ENCODE measurements at regions not wholly inside any gene's neighbourhood (a gene's known extent, or its start where the extent isn't known, plus 50 kb on each side); places are given as distances from the start of the nearest gene placed in this dataset.

DNA sequence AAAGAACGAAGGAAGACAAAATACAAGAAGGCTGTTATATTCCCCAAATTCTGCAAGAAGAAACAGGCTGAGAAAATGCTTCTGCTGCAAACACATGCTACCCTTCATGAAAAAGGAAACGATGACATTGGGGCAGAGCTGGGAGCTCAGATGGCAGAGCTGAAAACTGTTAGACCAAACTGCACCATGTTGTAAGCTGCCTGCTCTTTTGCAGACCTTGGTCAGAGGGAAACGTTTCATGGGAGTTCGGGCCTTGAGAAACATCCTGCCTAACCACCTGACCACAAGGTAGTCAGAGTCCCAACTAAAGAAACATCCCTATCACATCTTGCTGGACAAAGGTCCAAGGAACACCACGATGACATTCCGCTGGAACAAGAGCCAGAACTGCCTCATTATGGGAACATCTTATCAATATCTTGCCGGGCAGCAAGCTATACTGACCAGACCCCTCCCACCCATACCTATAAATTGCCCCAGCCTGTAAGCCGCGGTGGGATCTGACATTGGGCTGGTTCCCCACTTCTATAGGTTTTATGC, 110.7 kb upstream of the CTSC start:
- no peak for DNase-seq

DNA sequence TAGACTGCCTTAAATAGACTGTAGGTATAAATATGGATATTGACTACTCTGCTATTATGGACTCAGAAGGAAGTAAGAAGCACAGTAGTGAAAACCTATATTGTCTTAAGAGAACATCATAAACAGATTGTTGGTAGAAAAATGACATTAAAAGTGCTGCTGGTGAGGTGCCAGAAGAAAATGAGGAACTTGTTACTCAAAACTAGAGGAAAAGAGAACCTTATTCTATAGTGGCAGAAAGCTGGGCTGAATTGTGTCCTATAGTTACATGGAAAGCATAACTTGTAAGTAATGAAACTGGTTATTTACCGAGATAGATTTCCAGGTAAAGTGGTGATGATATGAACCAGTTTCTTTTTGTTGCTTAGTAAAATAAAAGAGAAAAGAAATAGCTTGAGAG, 109.7 kb upstream of the CTSC start:
- no peak for DNase-seq

DNA sequence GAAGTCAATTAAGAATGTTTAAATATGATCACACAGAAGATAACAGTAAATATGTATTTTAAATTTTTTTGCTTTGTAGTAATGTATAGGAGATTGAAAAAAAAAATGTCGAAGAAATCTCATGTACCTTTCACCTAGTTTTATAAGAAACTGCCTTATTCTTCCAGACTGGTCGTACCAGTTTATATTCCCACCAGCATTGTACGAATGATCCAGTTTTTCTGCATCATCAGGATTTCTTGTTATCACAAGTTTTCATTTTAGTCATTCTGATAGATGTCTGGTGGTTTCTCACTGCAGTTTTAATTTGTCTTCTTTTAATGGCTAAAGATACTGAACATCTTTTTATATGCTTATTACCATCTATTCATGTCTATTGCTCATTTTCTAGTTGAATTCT, 101.8 kb upstream of the CTSC start:
- DNase-seq: no peak

DNA sequence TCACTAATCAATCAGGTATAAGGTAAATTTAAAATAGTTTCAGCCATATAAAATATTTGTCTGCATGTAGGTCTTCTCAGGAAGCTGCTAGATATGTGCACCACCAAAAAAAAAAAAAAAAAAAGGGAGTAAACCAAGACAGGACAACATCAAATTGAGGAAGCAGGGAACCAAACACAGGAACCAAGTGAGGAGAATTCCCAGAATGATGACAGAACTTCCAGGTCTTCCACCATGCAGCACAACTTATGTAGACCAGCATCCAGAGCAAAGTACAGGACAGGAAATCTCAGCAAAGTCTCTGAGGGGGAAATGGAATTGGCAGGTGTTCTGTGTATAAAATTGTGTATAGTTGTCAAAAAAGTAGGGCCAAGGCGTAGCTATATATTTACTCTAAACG, 101.2 kb upstream of the CTSC start:
- DNase-seq: no peak

DNA sequence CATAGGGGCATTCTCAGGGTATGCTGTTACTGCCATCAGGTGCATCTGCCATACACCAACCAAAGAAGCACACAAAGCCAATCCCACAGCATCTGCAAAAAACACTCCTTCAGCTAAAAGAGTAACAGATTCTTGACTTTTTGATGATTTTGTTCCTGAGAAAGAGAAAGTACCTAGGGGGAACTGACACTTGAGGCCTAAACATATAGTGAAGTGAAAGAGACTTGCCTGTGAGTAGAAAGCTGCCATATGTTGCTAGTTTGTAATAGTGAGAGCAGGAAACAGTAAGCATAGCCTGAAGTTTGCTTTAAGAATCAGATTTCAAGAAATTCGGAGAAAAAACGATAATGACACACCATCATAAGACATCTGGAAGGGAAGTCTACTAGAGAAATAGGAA, 97.9 kb upstream of the CTSC start:
- DNase-seq: no peak

DNA sequence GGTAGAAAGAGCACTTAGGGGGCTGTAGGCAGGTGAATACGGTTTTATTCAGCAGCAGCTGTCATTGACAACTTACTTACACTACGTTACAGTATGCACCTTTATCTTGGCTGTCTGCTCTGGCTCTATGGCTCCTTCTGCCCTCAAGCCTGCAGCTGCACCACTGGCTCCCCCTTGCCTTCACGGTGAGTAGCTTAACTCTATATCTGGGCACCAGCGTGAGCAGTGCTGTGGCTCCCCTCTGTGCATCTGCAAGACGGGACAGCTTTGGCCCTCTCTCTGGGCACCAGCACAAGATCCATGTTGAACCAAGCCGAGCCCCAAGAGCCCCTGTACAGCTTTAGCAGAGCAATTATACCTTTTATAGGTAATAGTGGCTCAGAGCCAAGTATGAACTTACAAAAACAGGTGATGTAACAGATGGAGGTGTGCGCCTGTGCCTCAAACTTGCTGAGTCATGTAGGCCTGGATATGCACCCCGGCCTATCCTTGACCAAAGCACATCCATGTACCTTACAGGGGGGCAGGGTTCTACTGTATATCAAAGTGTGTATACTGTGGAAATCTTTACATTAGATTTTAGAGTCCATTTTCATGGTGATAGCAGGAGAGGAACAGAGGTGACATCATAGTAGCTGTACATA, 96.9 kb upstream of the CTSC start:
- no peak for DNase-seq

DNA sequence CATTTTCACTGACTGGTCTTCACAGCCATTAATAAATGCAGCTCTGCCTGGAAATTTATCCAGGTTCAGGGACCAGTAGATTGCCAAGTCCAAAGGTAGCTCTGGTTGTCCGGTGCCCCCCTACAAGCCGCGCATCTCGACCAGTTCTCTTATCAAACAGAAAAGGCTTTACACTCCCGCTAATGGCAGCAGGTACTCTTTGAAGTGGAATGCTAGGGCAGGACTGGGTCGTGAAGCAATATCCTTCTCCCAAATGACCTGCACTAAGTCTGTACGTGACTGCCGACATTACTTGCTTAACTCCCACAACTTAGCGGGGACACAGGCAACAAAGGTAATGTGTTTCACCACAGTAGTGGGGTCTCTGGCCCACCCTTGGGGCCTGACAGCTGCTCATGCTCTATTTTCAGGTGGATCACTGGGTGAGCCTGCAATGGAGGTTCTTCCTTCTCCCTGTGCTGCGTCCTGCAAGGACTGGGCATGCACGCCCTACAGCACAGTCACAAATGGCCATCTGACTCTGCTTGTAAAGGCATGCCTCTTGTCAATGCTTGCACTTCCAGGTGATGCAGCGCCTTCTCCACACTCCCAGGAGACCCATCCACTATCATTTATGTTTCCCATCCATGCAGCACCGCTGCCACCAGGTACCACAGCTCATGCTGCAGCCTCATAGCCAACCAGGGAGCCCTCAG, 96.1 kb upstream of the CTSC start:
- DNase-seq: no peak

DNA sequence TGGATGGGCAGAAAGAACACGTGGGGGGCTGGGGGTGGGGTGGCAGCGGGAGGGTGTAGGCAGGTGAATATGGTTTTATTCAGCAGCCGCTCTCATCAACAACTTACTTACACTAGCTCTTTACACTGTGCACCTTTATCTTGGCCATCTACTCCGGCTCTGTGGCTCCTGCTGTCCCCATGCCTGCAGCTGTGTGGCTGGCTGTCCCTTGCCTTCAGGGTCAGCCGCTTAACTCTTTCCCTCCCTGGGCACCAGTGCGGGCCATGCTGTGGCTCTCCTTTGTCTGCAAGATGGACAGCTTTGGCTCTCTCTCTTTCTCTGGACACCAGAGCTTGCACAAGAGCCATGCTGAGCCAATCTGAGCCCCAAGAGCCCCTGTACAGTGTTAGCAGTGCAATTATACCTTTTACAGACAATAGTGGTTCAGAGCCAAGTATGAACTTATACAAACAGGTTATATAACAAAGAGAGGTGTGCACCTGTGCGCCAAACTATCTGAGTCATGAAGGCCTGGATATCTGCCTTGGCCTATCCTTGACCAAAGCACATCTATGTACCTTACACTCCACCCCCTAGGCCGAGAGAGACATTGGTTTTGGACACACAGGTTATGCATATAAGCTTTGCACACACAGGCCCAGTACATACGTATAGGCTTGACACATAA, 94.3 kb upstream of the CTSC start:
- DNase-seq: no peak

DNA sequence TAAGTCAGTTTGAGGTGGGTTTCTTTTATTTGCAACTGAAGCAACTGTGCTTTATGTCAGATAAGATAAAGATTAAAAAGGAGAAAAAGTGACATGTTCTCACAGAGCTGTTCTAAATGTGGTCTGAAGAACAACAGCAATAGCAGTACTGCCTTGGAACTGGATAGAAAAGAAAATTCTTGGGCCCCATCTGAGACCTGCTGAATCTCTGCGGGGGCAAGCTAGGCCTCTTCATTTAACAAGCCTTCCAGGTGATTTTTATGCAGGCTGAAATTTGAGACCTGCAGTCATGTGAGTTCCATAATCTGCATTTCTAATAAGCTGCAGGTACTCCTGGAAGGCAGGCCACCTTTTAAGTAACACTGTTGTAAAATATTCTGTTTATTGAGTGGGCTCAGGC, 91.4 kb upstream of the CTSC start:
- DNase-seq: no peak

DNA sequence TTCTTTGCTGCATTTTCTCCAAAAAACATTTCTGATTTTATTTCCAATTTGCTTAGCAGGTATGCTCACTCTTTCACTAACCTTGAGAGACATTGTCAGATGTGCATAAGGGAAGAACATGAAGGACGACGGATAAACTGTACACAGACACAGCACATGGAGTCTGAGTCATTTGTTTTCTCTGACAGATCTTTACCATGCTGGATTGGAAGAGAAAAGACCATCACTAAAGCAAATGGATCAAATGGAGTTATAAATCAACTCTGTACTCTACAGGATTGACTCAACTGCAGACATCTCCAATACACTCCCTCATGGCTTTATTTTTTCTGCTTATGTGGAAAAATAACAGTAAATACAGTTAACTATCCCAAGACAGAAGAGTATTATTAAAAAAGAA, 90.2 kb upstream of the CTSC start:
- no peak for DNase-seq

DNA sequence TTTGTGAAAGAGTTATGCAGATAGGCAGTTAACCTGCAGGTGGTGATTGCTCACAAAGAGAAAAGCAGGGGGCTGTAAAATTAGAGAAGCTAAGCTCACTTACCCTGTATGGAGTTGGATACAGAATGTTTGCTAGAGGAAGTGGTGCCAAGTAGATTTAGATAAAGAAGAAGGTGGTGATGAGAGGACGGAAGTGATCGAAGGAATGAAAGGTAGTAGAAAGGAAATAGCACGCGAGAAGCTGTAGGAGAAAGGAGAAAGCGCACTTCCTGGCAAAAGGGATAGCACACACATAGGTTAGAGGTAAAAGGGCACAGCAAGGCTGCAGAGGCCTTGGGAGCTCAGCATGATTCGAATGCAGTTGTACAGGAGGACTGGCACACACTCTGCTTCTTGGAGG, 87.3 kb upstream of the CTSC start:
- DNase-seq: no peak

DNA sequence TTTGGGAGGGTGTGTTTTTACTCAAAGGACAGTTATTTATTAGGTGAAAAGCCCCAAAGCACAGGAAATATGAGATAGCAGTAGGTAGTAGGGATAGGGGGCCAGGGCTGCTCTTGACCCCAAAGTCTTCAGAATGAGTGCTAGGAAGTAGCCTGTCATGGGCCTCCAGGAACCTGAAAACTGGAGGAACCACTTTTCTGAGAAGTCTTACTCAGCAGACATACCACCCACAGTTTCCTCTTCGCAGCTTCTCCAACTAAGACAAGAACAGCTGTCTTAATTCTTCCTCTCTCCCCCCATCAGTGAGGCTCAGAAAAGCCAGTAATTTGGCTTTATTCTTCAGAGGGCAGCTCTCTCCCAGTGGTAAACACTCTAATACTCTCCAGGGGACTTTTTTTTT, 84.0 kb upstream of the CTSC start:
- DNase-seq: peak; percentile 57

DNA sequence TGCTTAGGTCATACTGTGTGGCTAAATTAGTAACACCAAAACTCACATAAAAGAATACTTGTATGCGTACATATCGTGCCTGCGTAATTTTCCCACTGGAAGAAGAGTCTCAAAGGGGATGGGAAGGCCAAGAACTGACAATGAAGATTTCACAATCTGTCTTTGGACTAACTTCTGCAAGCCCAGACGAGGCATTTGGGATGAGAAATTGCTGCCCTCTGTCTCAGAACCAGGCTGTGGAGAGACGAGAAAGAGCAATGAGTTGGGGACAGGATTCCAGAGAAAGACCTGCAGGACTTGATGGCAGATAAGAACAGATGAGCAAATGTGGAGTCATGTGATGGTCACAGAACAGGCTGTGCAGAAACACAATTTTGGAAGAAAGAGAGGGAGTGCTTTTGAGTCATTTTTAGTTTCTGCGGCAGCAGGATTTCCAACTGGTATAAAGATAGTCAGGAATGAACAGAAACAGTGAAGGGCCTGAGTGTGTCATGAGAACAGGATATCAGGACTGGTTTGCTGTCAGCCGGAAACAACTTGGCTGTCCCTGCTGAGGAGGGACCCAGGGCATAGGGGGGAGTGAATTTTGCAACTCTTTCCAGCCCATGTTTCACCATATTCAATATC, 82.7 kb upstream of the CTSC start:
- DNase-seq: no peak

DNA sequence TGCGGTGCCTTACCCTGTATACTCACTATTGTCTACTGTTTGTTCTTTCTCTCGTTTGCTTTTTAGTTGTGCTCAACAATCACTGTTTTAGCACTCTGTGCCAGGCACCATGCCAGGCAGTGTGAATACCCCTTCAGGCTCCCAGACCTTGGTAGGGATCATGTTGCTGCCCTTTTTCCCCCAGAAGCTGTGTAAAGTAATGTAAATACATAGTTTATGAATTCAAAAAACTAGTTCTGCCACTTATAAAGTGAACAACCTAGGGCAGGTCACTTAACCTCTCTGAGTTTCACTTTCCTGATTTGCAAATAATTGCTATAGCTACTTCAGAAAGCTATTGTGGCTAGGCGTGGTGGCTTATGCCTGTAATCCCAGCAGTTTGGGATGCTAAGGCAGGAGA, 81.0 kb upstream of the CTSC start:
- no peak for DNase-seq

DNA sequence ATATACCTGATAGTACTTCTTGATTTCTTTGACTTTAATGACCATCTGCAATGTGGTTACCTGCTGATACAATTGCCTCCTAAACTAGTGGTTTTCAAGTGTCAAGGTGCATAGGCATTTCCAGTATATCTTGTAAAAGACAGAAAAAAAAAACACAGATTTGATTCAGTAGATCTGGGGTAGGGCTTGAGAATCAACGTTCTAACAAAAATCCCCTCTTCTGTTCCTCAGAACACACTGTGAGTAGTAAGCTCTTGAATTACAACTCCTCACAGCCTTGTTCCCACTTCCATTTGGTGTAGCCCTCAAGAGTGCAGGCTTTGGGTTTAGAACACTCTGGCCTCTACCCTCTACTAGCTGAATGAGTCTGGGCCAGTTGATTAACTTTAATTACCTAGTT, 78.0 kb upstream of the CTSC start:
- DNase-seq: no peak

DNA sequence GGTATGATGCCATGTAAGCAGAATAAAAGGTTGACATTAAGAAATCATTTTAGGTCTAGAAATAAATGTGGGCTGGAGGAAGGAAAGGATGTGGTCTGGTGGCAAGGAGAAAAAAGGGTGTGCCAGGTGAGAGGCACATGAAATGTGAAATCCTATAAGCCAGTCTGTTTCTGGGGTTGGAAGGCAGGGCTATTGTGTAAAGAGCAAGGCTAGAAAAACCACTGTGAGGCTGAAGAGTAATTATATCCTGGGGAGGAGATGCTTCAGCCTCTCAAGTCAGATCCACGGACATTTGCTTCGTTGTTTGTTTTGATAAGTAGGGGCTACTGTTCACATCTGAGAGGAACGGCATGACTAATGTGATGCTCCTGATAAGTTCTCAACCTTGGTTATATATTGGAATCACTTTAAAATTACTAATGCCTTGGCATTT, 77.5 kb upstream of the CTSC start:
- DNase-seq: peak; percentile 12

DNA sequence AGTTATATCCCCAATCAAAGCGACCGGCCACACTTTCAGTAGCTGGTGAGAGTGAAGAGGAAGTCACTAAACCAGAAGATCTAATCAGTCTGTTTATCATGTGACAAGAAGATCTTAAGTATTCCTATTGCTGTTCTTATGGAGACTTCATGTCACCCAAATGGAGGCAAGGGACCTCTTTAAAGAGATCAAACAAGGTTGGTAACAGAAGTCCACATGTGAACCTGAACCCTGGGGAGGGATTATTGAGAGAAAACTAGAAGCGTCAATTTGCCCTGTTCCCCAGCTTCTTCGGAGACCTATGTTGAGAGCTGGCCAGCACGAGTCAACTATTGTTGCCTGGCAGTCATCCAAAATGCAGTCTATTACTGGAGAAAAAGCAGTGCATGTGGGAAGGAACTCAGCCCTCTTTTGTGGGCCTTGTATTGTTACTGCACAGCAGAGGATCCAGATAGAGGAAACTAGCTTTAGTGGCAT, 76.9 kb upstream of the CTSC start:
- peak; percentile 9 for DNase-seq

DNA sequence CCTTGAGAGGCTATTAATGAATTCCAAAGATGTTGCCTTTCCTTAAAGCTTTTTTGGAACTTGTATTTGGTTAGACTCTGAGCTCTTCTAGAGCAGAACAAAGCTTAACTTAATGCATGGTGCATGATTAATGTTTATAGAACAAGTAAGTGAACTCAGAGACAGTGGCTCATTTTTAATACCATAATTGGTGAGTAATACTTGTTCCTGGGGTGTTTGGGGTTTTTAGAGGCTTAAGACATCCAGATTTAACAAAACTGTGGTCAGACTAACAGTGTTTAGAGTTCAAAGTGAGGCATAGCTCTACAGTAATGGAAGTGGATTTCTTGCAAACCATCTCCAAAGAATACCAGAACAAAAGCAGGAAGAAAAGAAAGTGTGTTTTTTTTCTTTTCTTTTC, 73.7 kb upstream of the CTSC start:
- no peak for DNase-seq

DNA sequence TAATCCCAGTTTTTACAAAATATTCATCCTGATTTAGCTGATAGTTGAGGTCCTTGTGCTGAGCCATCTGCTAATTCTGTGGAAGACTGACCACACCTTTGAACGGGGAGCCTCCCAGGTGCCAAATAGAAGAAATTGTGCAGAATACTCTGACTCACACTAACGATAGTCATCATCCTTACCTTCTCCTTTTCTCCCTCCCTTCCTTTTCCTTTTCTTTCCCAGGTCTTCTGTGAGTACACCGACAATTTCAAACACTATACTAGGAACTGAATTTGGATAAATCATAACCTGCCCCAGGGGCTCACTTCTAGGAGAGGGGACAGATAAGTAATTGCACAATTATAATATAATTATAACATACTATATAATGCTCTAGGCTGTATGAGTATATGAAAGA, 73.1 kb upstream of the CTSC start:
- DNase-seq: no peak

DNA sequence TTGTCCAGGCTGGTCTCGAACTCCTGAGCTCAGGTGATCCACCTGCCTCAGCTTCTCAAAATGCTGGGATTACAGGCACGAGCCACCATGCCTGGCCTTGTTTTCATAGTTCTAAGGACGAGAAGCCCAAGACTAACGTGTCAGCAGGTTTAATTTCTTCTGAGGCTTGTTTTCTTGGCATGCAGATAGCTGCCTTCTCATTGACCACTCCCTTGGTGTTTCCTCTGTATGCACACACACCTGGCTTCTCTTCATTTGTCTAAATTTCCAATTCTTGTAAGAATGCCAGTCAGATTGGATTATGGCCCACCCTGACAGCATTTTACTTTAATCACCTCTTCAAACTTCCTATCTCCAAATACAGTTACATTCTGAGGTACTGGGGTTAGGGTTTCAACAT, 72.5 kb upstream of the CTSC start:
- DNase-seq: no peak

DNA sequence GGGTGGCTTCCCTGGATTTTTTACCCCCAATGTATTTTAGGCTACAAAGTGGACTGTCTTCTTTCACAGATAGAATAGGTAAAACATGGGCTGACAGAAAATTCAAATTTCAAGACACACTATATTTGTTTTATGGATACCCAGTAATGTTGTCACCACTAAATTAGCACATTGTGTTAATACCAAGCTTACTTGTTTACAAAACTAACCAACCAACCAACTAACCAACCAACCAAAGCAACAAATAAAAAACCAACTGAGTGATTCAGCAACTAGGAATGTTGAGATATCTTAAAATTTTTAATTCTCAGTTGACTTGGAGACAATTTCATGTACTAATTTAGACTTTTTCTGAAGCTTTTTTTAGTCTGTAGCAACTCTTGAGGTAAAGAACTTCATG, 69.3 kb upstream of the CTSC start:
- no peak for DNase-seq

DNA sequence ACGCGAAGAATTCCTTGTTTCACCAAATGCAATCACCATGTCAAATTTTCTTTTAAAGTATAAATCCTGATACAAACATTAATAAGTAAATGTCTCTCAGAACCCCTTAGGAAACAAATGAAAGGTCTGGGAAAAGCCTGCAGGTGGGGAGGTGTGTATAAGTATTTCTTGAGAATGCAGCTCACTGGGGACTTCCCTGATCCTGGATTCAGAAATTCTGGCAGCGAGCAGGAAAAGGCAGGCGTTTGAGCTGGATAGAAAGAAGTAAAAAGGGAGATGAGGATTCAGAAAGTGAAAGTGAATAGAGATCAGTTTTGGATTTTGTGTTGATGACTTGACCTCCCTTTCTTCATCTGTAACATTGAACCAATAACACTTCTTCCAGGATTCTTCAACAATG, 68.3 kb upstream of the CTSC start:
- DNase-seq: no peak

DNA sequence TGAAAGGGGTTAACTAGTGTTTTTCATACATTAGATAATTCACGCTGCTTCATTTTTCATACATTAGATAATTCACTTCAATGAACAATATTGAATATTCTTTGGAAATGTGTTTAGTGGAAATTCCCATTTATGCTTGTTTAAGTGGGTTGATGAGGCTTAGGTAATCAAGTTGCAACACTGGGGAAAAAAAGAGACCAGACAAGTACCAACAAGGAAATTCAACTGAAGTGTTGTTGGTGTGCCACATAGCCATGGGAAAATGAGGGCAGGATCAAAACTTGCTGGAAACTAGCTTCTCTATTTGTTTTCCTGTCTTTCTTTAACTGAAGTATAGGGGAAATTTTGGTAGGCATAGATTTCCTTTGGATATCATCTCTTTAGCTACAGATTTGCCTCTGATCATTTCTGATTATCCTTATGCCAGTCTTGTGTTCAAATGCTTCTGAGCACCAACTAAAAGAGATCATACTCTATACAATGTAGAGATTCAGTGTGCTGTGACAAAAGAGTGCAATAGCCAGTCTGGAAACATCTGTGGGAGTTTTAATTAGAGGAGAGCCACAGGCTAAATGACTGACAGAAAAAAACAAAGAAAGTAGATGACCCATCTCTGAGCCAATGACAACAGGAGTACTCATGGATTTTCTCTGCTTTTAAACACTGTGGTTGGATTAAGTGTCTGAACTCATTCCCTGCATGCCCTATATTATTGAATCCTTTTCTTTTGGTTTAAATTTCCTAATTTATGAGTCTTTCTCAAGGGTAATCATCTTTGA, 67.6 kb upstream of the CTSC start:
- no peak for DNase-seq

Measured in stimulated activated CD4-positive, alpha-beta T cell treated with anti-CD3 and anti-CD28 coated beads, Interleukin-15, amount 100 ng/mL, for 24 hours (primary cell).